HL-60 (cell line): ENCODE measurements at regions not wholly inside any gene's neighbourhood (a gene's known extent, or its start where the extent isn't known, plus 50 kb on each side); places are given as distances from the start of the nearest gene placed in this dataset.

ENCODE experiments used
- CTCF ChIP-seq: IDR thresholded peaks from one replicate; pipeline ENCODE4 v1.5.1; 2011; ENCODE audit warnings: low read length, control low read depth, inconsistent platforms; ENCODE audit not compliant: insufficient read depth
- GABPA ChIP-seq: IDR thresholded peaks from 2 replicates; pipeline ENCODE4 v1.6.1; 2012; ENCODE audit warnings: low read depth
- POLR2AphosphoS5 ChIP-seq: IDR thresholded peaks from 2 replicates; pipeline ENCODE4 v1.6.1; 2012; ENCODE audit warnings: low read depth

- TF ChIP-seq CTCF (no peak), POLR2AphosphoS5 (no peak), GABPA (no peak)
Measured at GRCh38 chrX:93420525-93421082, 252.8 kb downstream of the NAP1L3 start.
